Type B pancreatic cell (in vitro differentiated cells): ENCODE measurements at regions not wholly inside any gene's neighbourhood (a gene's known extent, or its start where the extent isn't known, plus 50 kb on each side); places are given as distances from the start of the nearest gene placed in this dataset.

Experiments
- DNase-seq: peaks from one replicate; pipeline ENCODE4 v3.0.0; 2021; ENCODE audit warnings: mixed read lengths; ENCODE audit not compliant: unreplicated experiment; ENCODE audit errors: extremely low spot score
- H3K27ac Mint-ChIP-seq: 2 replicates; pipeline ENCODE4 v1.8.0; 2021; ENCODE audit warnings: mild to moderate bottlenecking, mixed read lengths
- H3K27me3 Mint-ChIP-seq: 2 replicates; pipeline ENCODE4 v1.8.0; 2021; ENCODE audit warnings: mixed read lengths
- H3K36me3 Mint-ChIP-seq: 2 replicates; pipeline ENCODE4 v1.8.0; 2021; ENCODE audit warnings: mixed read lengths
- H3K4me1 Mint-ChIP-seq: one replicate; pipeline ENCODE4 v1.8.0; 2021; ENCODE audit warnings: mixed read lengths; ENCODE audit not compliant: unreplicated experiment
- H3K4me3 Mint-ChIP-seq: 2 replicates; pipeline ENCODE4 v1.8.0; 2021; ENCODE audit warnings: mild to moderate bottlenecking, mixed read lengths
- H3K9me3 Mint-ChIP-seq: 2 replicates; pipeline ENCODE4 v1.8.0; 2021; ENCODE audit warnings: mixed read lengths
- CTCF ChIP-seq: fragments of 200-600 bp; sonication (generic); conservative IDR thresholded peaks from 2 replicates; pipeline ENCODE4 v1.5.0; 2021; ENCODE audit warnings: antibody characterized with exemption, mild to moderate bottlenecking

- no peak for DNase-seq
- TF ChIP-seq CTCF: no peak
- Mint-ChIP-seq H3K4me1 (no peaks in the 10 kb centered on the region), H3K9me3 (peaks cover 5% of the 10 kb centered on the region), H3K27me3 (no peaks in the 10 kb centered on the region), H3K4me3 (no peak overlapping the region), H3K36me3 (no peaks in the 10 kb centered on the region), H3K27ac (no peak overlapping the region)
Observed at GRCh38 chr5:120372899-120373298, 91.2 kb upstream of the PRR16 start.

- Mint-ChIP-seq H3K4me3 (no peak overlapping the region), H3K27me3 (no peaks in the 10 kb centered on the region), H3K9me3 (peaks cover 6% of the 10 kb centered on the region), H3K27ac (no peak overlapping the region), H3K36me3 (no peaks in the 10 kb centered on the region), H3K4me1 (no peaks in the 10 kb centered on the region)
- no peak for DNase-seq
- TF ChIP-seq CTCF: no peak
Observed at GRCh38 chr5:120375248-120375647, 88.9 kb upstream of the PRR16 start.

GRCh38 chr5:120380644-120381043 lies 83.5 kb upstream of the PRR16 start:
- no peak for TF ChIP-seq CTCF
- peaks cover 6% of the 10 kb centered on the region for H3K9me3 Mint-ChIP-seq
- no peak for DNase-seq
- no peak overlapping the region for H3K27ac Mint-ChIP-seq
- H3K27me3 Mint-ChIP-seq: no peaks in the 10 kb centered on the region
- no peak overlapping the region for H3K4me3 Mint-ChIP-seq
- no peaks in the 10 kb centered on the region for H3K4me1 Mint-ChIP-seq
- no peaks in the 10 kb centered on the region for H3K36me3 Mint-ChIP-seq

DNA sequence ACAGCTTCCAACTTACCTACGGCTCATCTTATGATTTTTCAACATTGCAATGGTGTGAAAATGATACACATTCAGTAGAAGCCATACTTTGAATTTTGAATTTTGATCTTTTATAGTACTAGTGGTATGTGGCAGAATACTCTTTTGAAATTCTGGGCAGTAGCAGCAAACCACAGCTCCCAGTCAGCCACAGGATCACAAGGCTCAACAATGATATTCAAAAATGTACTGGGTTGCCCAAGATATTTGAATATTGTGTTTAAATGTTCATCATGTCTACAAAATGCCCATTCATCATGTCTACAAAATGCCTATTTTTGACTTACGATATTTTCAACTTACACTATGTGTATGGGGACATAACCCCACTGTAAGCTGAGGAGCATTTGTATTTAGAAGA lies 81.3 kb upstream of the PRR16 start:
- Mint-ChIP-seq H3K4me1 (no peaks in the 10 kb centered on the region), H3K36me3 (no peaks in the 10 kb centered on the region), H3K4me3 (no peak overlapping the region), H3K27ac (no peak overlapping the region), H3K9me3 (peaks cover 2% of the 10 kb centered on the region), H3K27me3 (no peaks in the 10 kb centered on the region)
- no peak for DNase-seq
- TF ChIP-seq CTCF: no peak

DNA sequence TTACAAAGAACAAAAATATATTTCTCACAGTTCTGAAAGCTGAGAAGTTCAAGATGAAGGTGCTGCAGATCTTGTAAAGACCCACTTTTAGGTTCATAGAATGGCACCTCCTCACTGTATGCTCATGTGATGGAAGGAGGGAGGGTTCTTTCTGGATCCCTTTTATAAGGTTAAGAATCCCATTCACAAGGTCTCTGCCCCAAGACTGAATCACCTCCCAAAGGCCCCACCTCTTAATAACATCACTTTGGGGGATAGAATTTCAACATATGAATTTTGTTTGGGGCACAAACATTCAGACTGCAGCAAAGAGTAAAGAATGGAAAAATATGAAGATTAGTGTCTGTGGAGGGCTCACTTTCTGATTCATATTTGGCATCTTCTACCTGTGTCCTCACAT lies 77.1 kb upstream of the PRR16 start:
- DNase-seq: no peak
- Mint-ChIP-seq H3K27me3 (no peaks in the 10 kb centered on the region), H3K4me3 (no peak overlapping the region), H3K4me1 (no peaks in the 10 kb centered on the region), H3K36me3 (no peaks in the 10 kb centered on the region), H3K27ac (no peak overlapping the region), H3K9me3 (no peaks in the 10 kb centered on the region)
- TF ChIP-seq CTCF: no peak

GRCh38 chr5:120388016-120388781 lies 75.9 kb upstream of the PRR16 start:
- Mint-ChIP-seq H3K36me3 (no peaks in the 10 kb centered on the region), H3K27ac (no peak overlapping the region), H3K4me1 (no peaks in the 10 kb centered on the region), H3K27me3 (no peaks in the 10 kb centered on the region), H3K9me3 (no peaks in the 10 kb centered on the region), H3K4me3 (no peak overlapping the region)
- TF ChIP-seq CTCF: no peak
- DNase-seq: no peak
